Activated T-cell treated with anti-CD3 and anti-CD28 coated beads, Interleukin-2, amount 50 U/mL, for 72 hours (primary cell): ENCODE measurements at regions not wholly inside any gene's neighbourhood (a gene's known extent, or its start where the extent isn't known, plus 50 kb on each side); places are given as distances from the start of the nearest gene placed in this dataset.

Source experiments
- ATAC-seq, 2 donors: fragments of 150-1000 bp; cut with Tn5 transposase; replicated peaks in 1 of 2; 2 replicates each; pipeline ENCODE4 v1.10.0; 2021; ENCODE audit warnings: moderate library complexity in 2 of 2, mild to moderate bottlenecking in 1 of 2
- DNase-seq, 2 donors: peaks; one replicate each; pipeline ENCODE4 v3.0.0; 2021 to 2022; ENCODE audit warnings: mixed read lengths in 1 of 2
- H3K27ac Mint-ChIP-seq: one replicate; pipeline ENCODE4 v1.8.0; 2022; ENCODE audit warnings: mild to moderate bottlenecking, moderate library complexity, mixed read lengths
- H3K27me3 Mint-ChIP-seq: one replicate; pipeline ENCODE4 v1.8.0; 2022; ENCODE audit warnings: low read depth, mixed read lengths
- H3K36me3 Mint-ChIP-seq, 2 donors: one replicate each; pipeline ENCODE4 v1.8.0; 2022; ENCODE audit warnings: mixed read lengths in 2 of 2, mild to moderate bottlenecking in 1 of 2; ENCODE audit not compliant: insufficient read depth in 2 of 2
- H3K4me1 Mint-ChIP-seq: one replicate; pipeline ENCODE4 v1.8.0; 2022; ENCODE audit warnings: low read depth, mixed read lengths
- H3K4me3 Mint-ChIP-seq, 2 donors: one replicate each; pipeline ENCODE4 v1.8.0; 2022; ENCODE audit warnings: mild to moderate bottlenecking in 2 of 2, mixed read lengths in 2 of 2, moderate library complexity in 2 of 2
- H3K9me3 Mint-ChIP-seq, 2 donors: one replicate each; pipeline ENCODE4 v1.8.0; 2022; ENCODE audit warnings: mixed read lengths in 2 of 2

DNA sequence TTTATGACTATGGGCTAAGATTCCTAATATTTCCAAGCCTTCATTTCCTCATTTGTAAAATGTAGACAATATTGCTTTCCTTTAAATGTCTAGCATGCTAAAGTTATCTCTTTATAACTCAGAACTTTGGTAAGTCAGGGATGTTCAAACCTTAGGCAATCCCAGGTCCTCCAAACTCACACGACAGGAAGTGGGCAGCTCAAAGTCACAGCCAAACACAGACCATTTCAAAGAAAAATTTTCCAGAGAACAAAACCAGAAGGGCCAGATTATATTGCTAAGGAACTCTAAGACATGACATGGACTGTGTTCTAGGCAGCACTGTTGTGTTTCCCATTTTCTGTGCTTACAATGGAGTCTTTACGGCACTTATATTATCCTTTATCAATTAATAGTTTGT lies 87.8 kb upstream of the DYNC1I1 start:
- H3K27me3 Mint-ChIP-seq, result peaks cover 12% of the 10 kb centered on the region
- DNase-seq (no peak), ATAC-seq (no peak)
- H3K27ac Mint-ChIP-seq, result no peak overlapping the region
- peaks cover 0 to 3% of the 10 kb centered on the region in 2 donors for H3K9me3 Mint-ChIP-seq
- H3K36me3 Mint-ChIP-seq, result no peaks in the 10 kb centered on the region
- no peaks in the 10 kb centered on the region for H3K4me1 Mint-ChIP-seq
- H3K4me3 Mint-ChIP-seq, result no peak overlapping the region

DNA sequence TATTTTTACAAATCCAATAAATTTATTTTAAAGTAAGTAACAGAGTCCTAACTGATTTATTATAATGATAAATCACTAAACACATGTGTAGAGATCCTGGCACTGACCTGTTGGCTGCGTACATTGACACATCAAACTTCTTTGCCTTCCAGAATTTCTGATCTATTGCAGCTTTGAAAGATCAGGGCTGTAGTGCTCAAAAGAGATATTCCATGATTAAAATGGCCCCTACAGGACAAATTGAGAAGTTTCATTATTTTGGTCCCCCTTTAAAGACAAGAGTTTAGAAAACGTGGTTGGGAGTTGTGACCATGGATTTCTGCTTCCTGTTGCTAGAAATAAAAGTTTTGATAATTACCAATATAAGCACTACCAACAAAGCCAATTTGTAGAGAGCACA lies 87.7 kb upstream of the PDK4 start:
- no peak for DNase-seq
- H3K36me3 Mint-ChIP-seq, result no peaks in the 10 kb centered on the region
- H3K27me3 Mint-ChIP-seq, result peaks cover 10% of the 10 kb centered on the region
- H3K4me1 Mint-ChIP-seq, result no peaks in the 10 kb centered on the region
- H3K4me3 Mint-ChIP-seq, result no peak overlapping the region
- H3K27ac Mint-ChIP-seq, result no peak overlapping the region
- ATAC-seq, result no peak
- H3K9me3 Mint-ChIP-seq, result peaks cover 0 to 3% of the 10 kb centered on the region in 2 donors

DNA sequence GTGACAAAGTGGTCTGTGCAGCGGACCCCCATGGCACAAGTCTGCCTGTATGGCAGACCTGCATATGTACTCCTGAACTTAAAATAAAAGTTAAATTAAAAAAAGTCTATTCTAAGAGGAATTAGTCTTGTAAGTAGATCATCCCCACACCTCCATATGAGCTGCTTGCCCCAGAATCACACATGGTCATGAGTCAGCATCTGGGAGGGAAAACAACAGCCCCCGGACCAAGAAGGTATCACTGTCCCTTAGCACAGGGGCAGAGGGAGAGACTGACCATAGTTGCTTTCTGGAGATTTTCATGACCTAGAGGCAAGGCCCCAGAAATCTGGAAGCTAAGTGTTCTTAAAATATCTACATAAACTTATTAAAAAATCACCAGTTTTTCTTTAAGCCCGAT lies 86.6 kb upstream of the PDK4 start:
- no peaks in the 10 kb centered on the region for H3K36me3 Mint-ChIP-seq
- no peak overlapping the region for H3K4me3 Mint-ChIP-seq
- no peak overlapping the region for H3K27ac Mint-ChIP-seq
- DNase-seq, result no peak
- no peaks in the 10 kb centered on the region for H3K4me1 Mint-ChIP-seq
- ATAC-seq, result no peak
- peaks cover 7% of the 10 kb centered on the region for H3K27me3 Mint-ChIP-seq
- H3K9me3 Mint-ChIP-seq, result peaks cover 0 to 3% of the 10 kb centered on the region in 2 donors

DNA sequence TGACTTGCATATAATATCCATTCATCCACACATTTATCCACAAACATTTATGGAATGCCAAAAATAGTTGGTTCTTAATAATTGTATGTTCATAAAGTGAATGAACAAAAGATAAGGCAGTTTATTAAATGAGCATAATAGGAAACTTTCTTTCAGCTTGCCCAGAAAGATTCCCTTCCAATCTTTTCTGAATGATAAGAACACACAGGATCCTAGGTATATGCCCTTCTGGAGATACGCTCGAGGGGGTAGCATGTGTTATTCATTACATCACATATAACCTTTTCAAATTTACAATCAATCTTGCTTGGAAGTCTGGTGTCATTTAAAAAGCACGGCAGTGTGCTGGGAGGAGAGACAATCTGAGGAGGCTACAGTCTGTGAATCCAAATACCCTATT lies 80.4 kb upstream of the PDK4 start:
- Mint-ChIP-seq H3K4me3 (no peak overlapping the region), H3K9me3 (peaks cover 0 to 3% of the 10 kb centered on the region in 2 donors), H3K36me3 (no peaks in the 10 kb centered on the region), H3K27ac (no peak overlapping the region), H3K4me1 (no peaks in the 10 kb centered on the region), H3K27me3 (peaks cover 6% of the 10 kb centered on the region)
- no peak for ATAC-seq
- DNase-seq, result no peak

DNA sequence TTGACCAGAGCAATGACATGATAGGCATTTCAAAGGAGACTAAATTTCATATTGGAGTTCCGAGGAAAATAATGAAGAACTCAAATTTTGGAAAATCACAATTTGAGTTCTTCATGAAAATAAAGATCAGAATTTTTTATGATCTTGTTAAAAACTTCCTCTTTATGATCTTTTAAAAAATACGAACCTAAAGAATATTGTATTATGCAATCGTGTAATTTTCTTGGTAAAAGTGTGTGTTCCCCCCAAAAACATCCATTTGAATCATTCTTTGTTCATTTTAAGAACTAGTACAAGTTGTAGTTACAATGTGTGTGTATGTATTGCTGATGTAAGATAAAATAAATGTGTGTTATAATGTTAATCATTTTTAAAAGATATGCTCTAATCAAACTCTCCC lies 79.3 kb upstream of the PDK4 start:
- no peak for DNase-seq
- H3K4me1 Mint-ChIP-seq, result no peaks in the 10 kb centered on the region
- no peak overlapping the region for H3K27ac Mint-ChIP-seq
- no peaks in the 10 kb centered on the region for H3K36me3 Mint-ChIP-seq
- peaks cover 6% of the 10 kb centered on the region for H3K27me3 Mint-ChIP-seq
- no peak for ATAC-seq
- H3K4me3 Mint-ChIP-seq, result no peak overlapping the region
- H3K9me3 Mint-ChIP-seq, result no peaks in the 10 kb centered on the region

DNA sequence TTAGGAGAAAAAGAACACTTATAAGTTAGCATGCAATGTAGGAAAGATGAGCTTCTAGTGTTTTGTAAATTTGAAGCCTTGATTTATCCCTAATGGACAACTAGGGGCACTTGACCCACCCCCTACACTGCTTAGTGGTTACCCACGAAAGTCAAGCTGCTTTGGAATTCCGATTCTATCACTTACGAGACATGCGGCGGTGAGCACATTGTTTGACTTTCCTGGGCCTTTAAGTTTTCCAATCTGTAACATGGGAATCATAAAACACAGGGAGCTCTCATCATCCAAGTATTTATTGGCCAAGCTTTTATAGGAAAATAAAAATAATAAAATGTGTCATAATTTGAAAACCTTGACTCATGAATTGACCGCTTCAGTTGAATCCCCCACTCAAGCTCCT lies 78.7 kb upstream of the PDK4 start:
- Mint-ChIP-seq H3K36me3 (no peaks in the 10 kb centered on the region), H3K4me3 (no peak overlapping the region), H3K27me3 (peaks cover 6% of the 10 kb centered on the region), H3K27ac (no peak overlapping the region), H3K4me1 (no peaks in the 10 kb centered on the region), H3K9me3 (no peaks in the 10 kb centered on the region)
- ATAC-seq (no peak), DNase-seq (no peak)

DNA sequence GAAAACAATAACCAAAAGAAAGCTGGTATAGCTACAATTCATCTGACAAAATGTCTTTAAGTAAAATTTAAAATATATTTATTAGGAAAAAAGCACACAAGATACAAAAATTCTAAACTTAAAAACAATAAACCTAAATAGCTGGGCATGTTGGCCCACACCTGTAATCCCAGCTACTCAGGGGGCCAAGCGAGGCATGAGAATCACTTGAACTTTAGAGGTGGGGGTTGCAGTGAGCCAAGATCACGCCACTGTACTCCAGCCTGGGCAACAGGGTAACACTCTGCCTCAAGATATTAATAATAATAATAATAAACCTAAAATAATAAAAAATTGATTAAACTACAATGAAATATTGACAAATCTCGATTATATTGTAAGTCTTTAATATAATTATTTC lies 77.8 kb upstream of the PDK4 start:
- peaks cover 6% of the 10 kb centered on the region for H3K27me3 Mint-ChIP-seq
- H3K4me1 Mint-ChIP-seq, result no peaks in the 10 kb centered on the region
- H3K9me3 Mint-ChIP-seq, result no peaks in the 10 kb centered on the region
- H3K4me3 Mint-ChIP-seq, result no peak overlapping the region
- ATAC-seq (no peak), DNase-seq (no peak)
- no peaks in the 10 kb centered on the region for H3K36me3 Mint-ChIP-seq
- no peak overlapping the region for H3K27ac Mint-ChIP-seq

DNA sequence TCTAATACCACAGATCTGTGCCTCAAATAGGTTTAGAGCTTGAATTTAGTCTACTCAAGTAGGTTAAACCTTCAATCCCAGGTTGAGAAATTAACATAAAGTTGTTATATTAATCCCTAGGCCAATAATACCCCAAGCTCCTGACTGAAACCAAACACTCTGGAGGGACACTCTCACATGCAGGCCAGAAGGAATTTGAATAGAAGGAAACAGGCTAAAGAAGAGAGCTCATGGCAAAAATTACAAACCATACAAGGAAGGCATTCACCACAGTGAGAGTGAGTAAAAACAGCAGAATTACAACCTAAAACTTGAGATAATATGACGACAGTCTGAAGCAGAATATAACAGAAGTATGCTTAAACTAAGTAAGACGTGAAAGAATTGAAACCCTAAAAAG lies 76.1 kb upstream of the PDK4 start:
- H3K4me1 Mint-ChIP-seq, result no peaks in the 10 kb centered on the region
- no peak overlapping the region for H3K27ac Mint-ChIP-seq
- DNase-seq, result no peak
- H3K36me3 Mint-ChIP-seq, result no peaks in the 10 kb centered on the region
- no peak overlapping the region for H3K4me3 Mint-ChIP-seq
- ATAC-seq, result no peak
- peaks cover 6% of the 10 kb centered on the region for H3K27me3 Mint-ChIP-seq
- H3K9me3 Mint-ChIP-seq, result no peaks in the 10 kb centered on the region

DNA sequence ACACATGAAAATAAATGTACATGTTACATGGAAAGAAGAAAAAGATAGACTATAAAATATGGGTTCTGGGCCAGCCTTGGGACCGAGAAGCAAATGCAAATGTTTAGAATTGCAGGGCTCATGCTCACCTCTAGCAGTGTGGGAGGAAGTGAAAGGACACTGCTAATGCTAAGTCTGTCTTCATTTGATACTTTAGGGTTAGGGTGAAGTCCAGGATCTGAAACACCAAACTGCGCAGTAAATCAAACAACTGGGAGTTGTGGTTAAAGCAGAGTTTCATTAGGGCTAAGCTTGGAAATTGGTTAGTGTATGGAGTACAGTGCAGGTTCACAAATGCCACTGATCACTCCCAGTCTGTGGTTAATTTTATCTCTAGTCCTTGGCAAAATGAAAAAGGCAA lies 73.2 kb upstream of the PDK4 start:
- Mint-ChIP-seq H3K27me3 (peaks cover 6% of the 10 kb centered on the region), H3K4me1 (no peaks in the 10 kb centered on the region), H3K27ac (no peak overlapping the region), H3K4me3 (no peak overlapping the region), H3K36me3 (no peaks in the 10 kb centered on the region), H3K9me3 (peaks cover 2 to 4% of the 10 kb centered on the region in 2 donors)
- no peak for ATAC-seq
- no peak for DNase-seq

DNA sequence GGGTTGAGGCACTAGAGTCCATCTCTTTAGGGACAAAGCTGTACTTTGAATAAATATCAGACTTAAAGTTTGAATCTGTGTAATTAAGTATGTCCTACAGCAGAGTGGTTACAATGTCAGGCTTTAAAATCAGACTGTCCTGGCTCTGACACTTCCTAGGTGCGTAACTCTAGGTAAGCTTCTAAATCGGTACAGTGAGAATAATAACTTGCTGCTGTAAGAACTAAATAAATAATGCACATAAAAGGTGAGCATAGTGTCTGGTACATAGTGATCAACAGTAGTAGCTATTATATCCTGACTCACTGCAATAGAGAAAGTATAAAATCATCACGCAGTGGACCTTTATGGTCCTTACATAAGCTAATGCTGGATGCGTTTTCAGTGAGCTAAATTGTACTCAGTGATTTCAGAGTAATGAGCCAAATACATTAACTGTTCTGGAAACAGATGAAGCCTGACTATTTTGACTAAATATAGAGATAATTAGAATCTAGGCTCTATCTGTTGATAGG lies 72.2 kb upstream of the PDK4 start:
- peaks cover 5% of the 10 kb centered on the region for H3K27me3 Mint-ChIP-seq
- no peak overlapping the region for H3K27ac Mint-ChIP-seq
- no peak overlapping the region for H3K4me3 Mint-ChIP-seq
- no peaks in the 10 kb centered on the region for H3K4me1 Mint-ChIP-seq
- no peak for ATAC-seq
- DNase-seq, result no peak
- no peaks in the 10 kb centered on the region for H3K36me3 Mint-ChIP-seq
- peaks cover 2 to 4% of the 10 kb centered on the region in 2 donors for H3K9me3 Mint-ChIP-seq

DNA sequence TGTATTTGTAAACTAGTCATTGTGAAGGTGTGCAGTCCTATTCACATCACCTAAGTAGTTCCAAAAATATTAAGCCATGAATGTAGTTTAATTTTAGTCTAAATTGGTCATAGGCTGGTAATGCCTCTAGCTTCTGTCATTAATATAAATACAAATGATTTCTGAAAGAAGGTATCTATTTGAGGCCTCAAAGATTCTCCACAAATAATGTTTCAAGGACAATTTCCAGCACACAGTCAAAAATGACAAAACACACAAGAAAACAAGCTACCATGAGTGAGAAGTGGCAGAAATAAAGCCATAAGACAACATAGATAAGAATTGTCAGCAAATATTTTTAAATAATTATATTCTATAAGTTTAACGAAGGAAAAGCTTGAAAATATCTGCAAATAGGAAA lies 66.7 kb upstream of the PDK4 start:
- H3K27ac Mint-ChIP-seq, result no peak overlapping the region
- peaks cover 0 to 3% of the 10 kb centered on the region in 2 donors for H3K36me3 Mint-ChIP-seq
- H3K9me3 Mint-ChIP-seq, result peaks cover 8 to 10% of the 10 kb centered on the region in 2 donors
- H3K27me3 Mint-ChIP-seq, result no peaks in the 10 kb centered on the region
- no peak overlapping the region for H3K4me3 Mint-ChIP-seq
- no peak for DNase-seq
- ATAC-seq, result no peak
- no peaks in the 10 kb centered on the region for H3K4me1 Mint-ChIP-seq

DNA sequence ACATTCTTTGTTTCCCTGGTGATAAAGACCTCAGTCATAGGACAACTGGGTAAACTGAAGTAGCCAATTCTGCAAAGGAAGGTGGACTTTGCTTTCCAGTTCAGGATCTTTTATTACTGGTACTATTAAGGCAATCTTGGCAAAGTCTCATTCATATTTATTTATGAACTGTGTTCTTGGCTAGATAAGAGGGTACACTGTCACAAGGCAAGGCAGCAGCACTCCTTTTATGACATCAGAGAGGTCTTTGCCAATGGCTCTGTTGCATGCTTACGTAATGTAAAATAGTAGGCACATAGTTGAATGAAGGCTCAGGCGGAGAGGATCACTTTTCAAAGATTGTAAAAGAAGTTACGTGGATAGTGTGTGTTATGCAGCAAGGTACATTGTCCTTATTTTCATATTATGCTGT lies 63.7 kb upstream of the PDK4 start:
- no peak overlapping the region for H3K4me3 Mint-ChIP-seq
- no peaks in the 10 kb centered on the region for H3K27me3 Mint-ChIP-seq

DNA sequence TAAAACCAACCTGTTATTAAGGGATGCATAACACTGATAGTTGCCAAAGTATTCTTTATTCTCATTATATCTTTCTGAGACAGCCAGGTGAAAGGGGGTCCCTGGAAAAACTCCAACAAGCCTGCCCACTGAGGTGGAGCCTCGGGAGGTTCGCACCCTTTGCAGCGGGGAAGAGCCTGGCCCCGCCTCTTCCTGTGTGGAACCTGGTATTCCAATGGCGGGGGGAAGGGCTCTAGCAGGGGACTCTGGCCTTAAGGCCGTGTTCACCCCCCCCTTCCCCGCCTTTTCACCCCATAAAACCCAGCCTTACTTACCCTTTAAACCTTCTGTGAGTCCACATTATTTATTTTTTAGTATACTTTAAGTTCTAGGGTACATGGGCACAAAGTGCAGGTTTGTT lies 62.4 kb upstream of the PDK4 start:
- Mint-ChIP-seq H3K27me3 (no peaks in the 10 kb centered on the region), H3K27ac (no peak overlapping the region), H3K9me3 (peaks cover 6 to 7% of the 10 kb centered on the region in 2 donors), H3K36me3 (peaks cover 0 to 3% of the 10 kb centered on the region in 2 donors), H3K4me3 (no peak overlapping the region), H3K4me1 (no peaks in the 10 kb centered on the region)
- no peak for DNase-seq
- no peak for ATAC-seq

More for the DNA sequence above, 63.7 kb upstream of the PDK4 start:
- Mint-ChIP-seq H3K27ac (no peak overlapping the region), H3K4me1 (no peaks in the 10 kb centered on the region), H3K36me3 (peaks cover 0 to 3% of the 10 kb centered on the region in 2 donors), H3K9me3 (peaks cover 8 to 9% of the 10 kb centered on the region in 2 donors)
- DNase-seq (no peak), ATAC-seq (no peak)

DNA sequence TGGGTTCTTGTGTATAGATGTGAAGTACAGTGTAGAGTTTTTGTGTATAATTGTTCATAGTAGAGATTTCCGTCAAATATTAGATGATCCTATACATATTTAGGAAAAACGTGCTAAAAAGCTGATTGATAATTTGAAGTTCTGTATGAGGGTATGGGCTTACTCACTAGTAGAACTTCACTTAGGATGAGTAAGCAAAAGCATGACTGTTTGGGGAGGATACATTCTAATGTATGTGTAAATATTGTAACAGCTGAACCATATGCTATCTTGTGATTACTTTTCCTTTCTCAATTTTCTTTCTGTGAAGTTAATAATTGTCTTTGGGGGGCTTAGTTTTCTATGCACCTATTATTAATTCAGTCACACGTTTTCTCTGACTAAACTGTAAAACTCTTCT lies 53.2 kb upstream of the PDK4 start:
- Mint-ChIP-seq H3K9me3 (no peaks in the 10 kb centered on the region), H3K27me3 (no peaks in the 10 kb centered on the region), H3K4me3 (no peak overlapping the region), H3K27ac (no peak overlapping the region), H3K4me1 (no peaks in the 10 kb centered on the region), H3K36me3 (no peaks in the 10 kb centered on the region)
- no peak for ATAC-seq
- no peak for DNase-seq
